H1 (cell line): ENCODE measurements at regions not wholly inside any gene's neighbourhood (a gene's known extent, or its start where the extent isn't known, plus 50 kb on each side); places are given as distances from the start of the nearest gene placed in this dataset.

Experiments used
- ASH2L ChIP-seq: fragments of 200-600, 300-600 bp; sonication (generic); IDR thresholded peaks from one replicate; pipeline ENCODE4 v1.7.1; 2017; ENCODE audit warnings: low read length
- POLR2A ChIP-seq, 2 experiments: IDR thresholded peaks; 1 replicate in 1 of 2; 2 replicates in 1 of 2; pipeline ENCODE4 v1.6.1; 2011; ENCODE audit warnings: low read depth in 2 of 2, low read length in 2 of 2, mild to moderate bottlenecking in 2 of 2; ENCODE audit errors: control extremely low read depth in 1 of 2
- RFX5 ChIP-seq: IDR thresholded peaks from 2 replicates; pipeline ENCODE4 v1.6.1; 2011; ENCODE audit warnings: low read depth, low read length, improper control_type of control experiment, borderline replicate concordance
- SIN3A ChIP-seq, 2 experiments: IDR thresholded peaks in 1 of 2; conservative IDR thresholded peaks in 1 of 2; 2 replicates each; pipeline ENCODE4 v1.6.1; 2011 to 2012; ENCODE audit warnings: low read length in 2 of 2, improper control_type of control experiment in 1 of 2, low read depth in 1 of 2, mild to moderate bottlenecking in 1 of 2
- SIX5 ChIP-seq: IDR thresholded peaks from 2 replicates; pipeline ENCODE4 v1.6.1; 2011; ENCODE audit warnings: mild to moderate bottlenecking, low read depth, low read length
- TAF1 ChIP-seq: IDR thresholded peaks from 2 replicates; pipeline ENCODE4 v1.6.1; 2011; ENCODE audit warnings: mild to moderate bottlenecking, low read depth, low read length
- TF ChIP-seq, protein P1 (sequence below), 3 experiments: IDR thresholded peaks; 1 replicate in 2 of 3; 2 replicates in 1 of 3; pipeline versions ENCODE4 v1.5.1 to v1.6.1; 2011; ENCODE audit warnings: low read length in 3 of 3, mild to moderate bottlenecking in 3 of 3, inconsistent platforms in 2 of 3, low read depth in 1 of 3, moderate library complexity in 1 of 3; ENCODE audit not compliant: insufficient read depth in 1 of 3; ENCODE audit errors: control extremely low read depth in 1 of 3
- TF ChIP-seq, protein P2 (sequence below): IDR thresholded peaks from 2 replicates; pipeline ENCODE4 v1.6.1; 2012; ENCODE audit warnings: inconsistent platforms

DNA sequence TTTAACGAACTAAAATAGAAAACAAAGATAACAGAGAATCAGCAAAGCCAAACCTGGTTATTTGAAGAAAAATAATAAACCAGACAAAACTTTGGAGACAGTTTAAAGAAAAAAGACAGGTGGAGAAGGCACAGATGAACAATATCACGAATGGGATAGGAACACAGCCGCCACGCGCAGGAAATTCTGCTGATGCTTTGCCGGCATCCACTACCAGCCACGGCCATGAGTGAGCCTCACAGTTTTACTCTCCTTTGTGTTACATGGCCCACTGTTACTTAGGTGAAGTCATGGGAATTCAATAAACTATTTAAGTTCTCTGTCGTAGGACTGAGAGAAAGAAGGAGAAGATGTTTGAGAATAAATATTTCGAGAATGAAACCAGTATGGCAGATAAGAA is 503.4 kb downstream of the TTLL7 start:
- no peak for TF ChIP-seq RFX5
- TF ChIP-seq, protein P1, sequence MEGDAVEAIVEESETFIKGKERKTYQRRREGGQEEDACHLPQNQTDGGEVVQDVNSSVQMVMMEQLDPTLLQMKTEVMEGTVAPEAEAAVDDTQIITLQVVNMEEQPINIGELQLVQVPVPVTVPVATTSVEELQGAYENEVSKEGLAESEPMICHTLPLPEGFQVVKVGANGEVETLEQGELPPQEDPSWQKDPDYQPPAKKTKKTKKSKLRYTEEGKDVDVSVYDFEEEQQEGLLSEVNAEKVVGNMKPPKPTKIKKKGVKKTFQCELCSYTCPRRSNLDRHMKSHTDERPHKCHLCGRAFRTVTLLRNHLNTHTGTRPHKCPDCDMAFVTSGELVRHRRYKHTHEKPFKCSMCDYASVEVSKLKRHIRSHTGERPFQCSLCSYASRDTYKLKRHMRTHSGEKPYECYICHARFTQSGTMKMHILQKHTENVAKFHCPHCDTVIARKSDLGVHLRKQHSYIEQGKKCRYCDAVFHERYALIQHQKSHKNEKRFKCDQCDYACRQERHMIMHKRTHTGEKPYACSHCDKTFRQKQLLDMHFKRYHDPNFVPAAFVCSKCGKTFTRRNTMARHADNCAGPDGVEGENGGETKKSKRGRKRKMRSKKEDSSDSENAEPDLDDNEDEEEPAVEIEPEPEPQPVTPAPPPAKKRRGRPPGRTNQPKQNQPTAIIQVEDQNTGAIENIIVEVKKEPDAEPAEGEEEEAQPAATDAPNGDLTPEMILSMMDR (IDR thresholded peaks at IDR 0.05; ENCODE audit: control extremely low read depth in 1 of 3, insufficient read depth in 1 of 3, low read depth in 1 of 3, low read length in 3 of 3) = no peak
- no peak for TF ChIP-seq SIX5
- no peak for TF ChIP-seq ASH2L
- TF ChIP-seq SIN3A (conservative IDR thresholded peaks at IDR 0.05 in 1 of 2, IDR thresholded peaks at IDR 0.05 in 1 of 2; ENCODE audit: low read depth in 1 of 2, low read length in 2 of 2) = no peak
- TF ChIP-seq TAF1 = no peak
- TF ChIP-seq POLR2A (IDR thresholded peaks at IDR 0.05; ENCODE audit: control extremely low read depth in 1 of 2, low read depth in 2 of 2, low read length in 2 of 2) = no peak
- TF ChIP-seq, protein P2, sequence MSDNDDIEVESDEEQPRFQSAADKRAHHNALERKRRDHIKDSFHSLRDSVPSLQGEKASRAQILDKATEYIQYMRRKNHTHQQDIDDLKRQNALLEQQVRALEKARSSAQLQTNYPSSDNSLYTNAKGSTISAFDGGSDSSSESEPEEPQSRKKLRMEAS = no peak
